SK-N-SH (cell line): ENCODE measurements at regions not wholly inside any gene's neighbourhood (a gene's known extent, or its start where the extent isn't known, plus 50 kb on each side); places are given as distances from the start of the nearest gene placed in this dataset.

Experiments
- CTCF ChIA-PET: fragments of 300-600, 350-600 bp; formaldehyde crosslinking; extraction: SDS; loops from one replicate; lab custom pipeline; 2021; lab: Yijun Ruan, JAX
- POLR2A ChIA-PET: fragments of 350-600 bp; sonication (Branson Sonifier 250); formaldehyde crosslinking; extraction: SDS; loops from one replicate; lab custom pipeline; 2020; ENCODE audit warnings: antibody characterized with exemption, inconsistent platforms; lab: Yijun Ruan, JAX
- DNase-seq: peaks from one replicate; pipeline ENCODE4 v3.0.0; 2012
- H2AFZ ChIP-seq: fragments of 200-600 bp; sonication (generic); 2 replicates; pipeline ENCODE4 v1.8.1; 2016; ENCODE audit warnings: antibody characterized with exemption, mild to moderate bottlenecking, low read depth
- H3F3A ChIP-seq: fragments of 200-600 bp; sonication (generic); replicated peaks from 2 replicates; pipeline ENCODE3; 2016; ENCODE audit warnings: antibody characterized with exemption, mild to moderate bottlenecking; ENCODE audit not compliant: insufficient read depth
- H3K27ac ChIP-seq, 2 experiments: fragments of 200-500 bp in 1 of 2; fragments of 200-600 bp in 1 of 2; sonication (Bioruptor generic) in 1 of 2; sonication (generic), shearing (Covaris generic) in 1 of 2; 2 replicates each; pipeline versions ENCODE4 v1.5.1 to v1.6.1; 2014 to 2016; ENCODE audit warnings: low read depth in 2 of 2, inconsistent platforms in 1 of 2, low read length in 1 of 2, mild to moderate bottlenecking in 1 of 2, mixed read lengths in 1 of 2
- H3K27me3 ChIP-seq: fragments of 200-600 bp; sonication (generic), shearing (Covaris generic); 2 replicates; pipeline ENCODE4 v1.6.1; 2016; ENCODE audit warnings: mixed run types; ENCODE audit not compliant: insufficient read depth
- H3K36me3 ChIP-seq, 2 experiments: fragments of 200-500 bp in 1 of 2; fragments of 200-600 bp in 1 of 2; sonication (Bioruptor generic) in 1 of 2; sonication (generic) in 1 of 2; replicated peaks in 1 of 2; 2 replicates each; pipeline versions ENCODE3 to v1.5.1; 2014 to 2016; ENCODE audit warnings: low read length in 1 of 2, mild to moderate bottlenecking in 1 of 2; ENCODE audit not compliant: insufficient read depth in 2 of 2, control insufficient read depth in 1 of 2
- H3K4me1 ChIP-seq, 2 experiments: fragments of 200-500 bp in 1 of 2; fragments of 200-600 bp in 1 of 2; sonication (Bioruptor generic) in 1 of 2; sonication (generic), shearing (Covaris generic) in 1 of 2; 2 replicates each; pipeline versions ENCODE4 v1.5.1 to v1.6.1; 2014 to 2016; ENCODE audit warnings: low read depth in 1 of 2, low read length in 1 of 2, mixed run types in 1 of 2; ENCODE audit not compliant: insufficient read depth in 2 of 2, control insufficient read depth in 1 of 2
- H3K4me2 ChIP-seq: fragments of 200-600 bp; sonication (generic), shearing (Covaris generic); 2 replicates; pipeline ENCODE4 v1.6.1; 2017; ENCODE audit warnings: mixed run types
- H3K4me3 ChIP-seq, 2 experiments: fragments of 200-500 bp in 1 of 2; fragments of 200-600 bp in 1 of 2; sonication (Bioruptor generic) in 1 of 2; sonication (generic), shearing (Covaris generic) in 1 of 2; 2 replicates each; pipeline versions ENCODE4 v1.5.1 to v1.8.1; 2014 to 2016; ENCODE audit warnings: low read depth in 2 of 2, inconsistent platforms in 1 of 2, low read length in 1 of 2, mild to moderate bottlenecking in 1 of 2, mixed read lengths in 1 of 2, moderate library complexity in 1 of 2
- H3K79me2 ChIP-seq: fragments of 200-600 bp; sonication (generic); 2 replicates; pipeline ENCODE4 v1.8.1; 2017; ENCODE audit warnings: mild to moderate bottlenecking; ENCODE audit not compliant: insufficient read depth
- H3K9ac ChIP-seq: fragments of 200-600 bp; sonication (generic); 2 replicates; pipeline ENCODE4 v1.6.1; 2017; ENCODE audit warnings: mixed run types
- H3K9me2 ChIP-seq: fragments of 200-600 bp; sonication (generic); 2 replicates; pipeline ENCODE4 v1.6.1; 2017; ENCODE audit warnings: mixed run types
- H3K9me3 ChIP-seq: fragments of 200-600 bp; sonication (generic); 2 replicates; pipeline ENCODE4 v1.6.1; 2017; ENCODE audit warnings: mixed run types, mild to moderate bottlenecking, moderate library complexity
- H4K20me1 ChIP-seq: fragments of 200-600 bp; sonication (generic); 2 replicates; pipeline ENCODE4 v1.6.1; 2017; ENCODE audit warnings: mild to moderate bottlenecking, mixed run types; ENCODE audit not compliant: insufficient read depth
- CTCF ChIP-seq: fragments of 200-600 bp; sonication (generic); IDR thresholded peaks from 2 replicates; pipeline ENCODE4 v1.6.1; 2017; ENCODE audit warnings: antibody characterized with exemption, mild to moderate bottlenecking, moderate library complexity
- ELF1 ChIP-seq: IDR thresholded peaks from 2 replicates; pipeline ENCODE4 v1.4.0; 2012
- GABPA ChIP-seq: IDR thresholded peaks from 2 replicates; pipeline ENCODE4 v1.4.0; 2012; ENCODE audit warnings: low read depth, mild to moderate bottlenecking
- MAX ChIP-seq: IDR thresholded peaks from 2 replicates; pipeline ENCODE4 v1.4.0; 2012; ENCODE audit warnings: low read depth
- MEF2A ChIP-seq: IDR thresholded peaks from 2 replicates; pipeline ENCODE4 v1.4.0; 2012; ENCODE audit warnings: low read depth, borderline replicate concordance
- MXI1 ChIP-seq: IDR thresholded peaks from 2 replicates; pipeline ENCODE4 v1.6.1; 2012; ENCODE audit warnings: mild to moderate bottlenecking, low read depth, low read length, improper control_type of control experiment
- NFIC ChIP-seq: IDR thresholded peaks from 2 replicates; pipeline ENCODE4 v1.4.0; 2012; ENCODE audit warnings: borderline replicate concordance
- RCOR1 ChIP-seq: fragments of 150-350 bp; IDR thresholded peaks from 2 replicates; pipeline ENCODE4 v1.6.1; 2017; ENCODE audit warnings: antibody characterized with exemption, low read length
- REST ChIP-seq: IDR thresholded peaks from 2 replicates; pipeline ENCODE4 v1.6.1; 2012; ENCODE audit warnings: mild to moderate bottlenecking, low read depth, low read length, moderate library complexity
- RXRA ChIP-seq: IDR thresholded peaks from 2 replicates; pipeline ENCODE4 v1.4.0; 2012; ENCODE audit warnings: low read depth, mild to moderate bottlenecking, borderline replicate concordance
- SMC3 ChIP-seq: IDR thresholded peaks from 2 replicates; pipeline ENCODE4 v1.6.1; 2012; ENCODE audit warnings: low read depth, low read length, improper control_type of control experiment
- TEAD4 ChIP-seq: IDR thresholded peaks from 2 replicates; pipeline ENCODE4 v1.4.0; 2012; ENCODE audit warnings: mild to moderate bottlenecking, borderline replicate concordance; ENCODE audit not compliant: insufficient read depth
- USF2 ChIP-seq: fragments of 150-350 bp; IDR thresholded peaks from 2 replicates; pipeline ENCODE4 v1.6.1; 2017; ENCODE audit warnings: antibody characterized with exemption, low read length, low read depth, borderline replicate concordance
- YY1 ChIP-seq: IDR thresholded peaks from 2 replicates; pipeline ENCODE4 v1.4.0; 2012; ENCODE audit warnings: low read depth, mild to moderate bottlenecking
- ZBTB33 ChIP-seq: IDR thresholded peaks from 2 replicates; pipeline ENCODE4 v1.4.0; 2012; ENCODE audit warnings: low read depth, borderline replicate concordance
- WGBS: methylation state at CpG from one replicate; pipeline ENCODE4 v1.1.6; 2017; ENCODE audit warnings: low lambda C conversion rate; 5-methylcytosine and 5-hydroxymethylcytosine counted together

- no peaks in the 10 kb centered on the region for H3K27me3 ChIP-seq
- H3F3A ChIP-seq: peaks cover 9% of the 10 kb centered on the region
- no peak overlapping the region for H3K27ac ChIP-seq
- H2AFZ ChIP-seq: no peak overlapping the region
- ChIA-PET CTCF (interaction anchor here (1.2 to 1.4 kb wide), 2 partner anchors 10 to 16 kb away, joined by 3 to 4 read pairs; no protein-coding TSS in a partner anchor), POLR2A (no interaction called here)
- H3K4me2 ChIP-seq: no peak overlapping the region
- no peaks in the 10 kb centered on the region for H3K9me3 ChIP-seq
- no peak for DNase-seq
- no peak overlapping the region for H3K9ac ChIP-seq
- no peaks in the 10 kb centered on the region for H3K79me2 ChIP-seq
- H4K20me1 ChIP-seq: no peaks in the 10 kb centered on the region
- H3K9me2 ChIP-seq: no peaks in the 10 kb centered on the region
- no peaks in the 10 kb centered on the region for H3K36me3 ChIP-seq
- no peak for TF ChIP-seq YY1
- no peak for TF ChIP-seq MEF2A
- TF ChIP-seq REST: no peak
- TF ChIP-seq NFIC: no peak
- TF ChIP-seq SMC3: no peak
- no peak for TF ChIP-seq RCOR1
- TF ChIP-seq CTCF: no peak
- no peak for TF ChIP-seq MAX
- no peak for TF ChIP-seq ELF1
- TF ChIP-seq GABPA: no peak
- no peak for TF ChIP-seq ZBTB33
- TF ChIP-seq TEAD4: no peak
- no peak for TF ChIP-seq USF2
- TF ChIP-seq MXI1: no peak
- TF ChIP-seq RXRA: no peak
- TF ChIP-seq, all 33 proteins: peak for 0
- 88% methylated on average over 2 of the region's 2 CpGs for WGBS
- Histone ChIP-seq H3K4me3 (no peak overlapping the region), H3K4me1 (peaks cover 0 to 8% of the 10 kb centered on the region in 2 experiments)
Measured at GRCh38 chr2:144102386-144102785, 417.5 kb downstream of the ZEB2 start.
